Esophagus squamous epithelium (tissue), 5 donors: ENCODE measurements at regions not wholly inside any gene's neighbourhood (a gene's known extent, or its start where the extent isn't known, plus 50 kb on each side); places are given as distances from the start of the nearest gene placed in this dataset.
A peak's percentile ranks its signal among the peaks of the same experiment; 100 is the strongest.

ENCODE experiments used
- DNase-seq: peaks from one replicate; lab custom pipeline; 2025; lab: John Stamatoyannopoulos, UW
- H3K27ac ChIP-seq, 4 donors: fragments of 200-600 bp; sonication (generic); one replicate each; pipeline ENCODE4 v1.5.1; 2016 to 2019; ENCODE audit warnings: mild to moderate bottlenecking in 1 of 4
- H3K27me3 ChIP-seq, 4 donors: fragments of 200-600 bp; sonication (generic); 1 replicate in 3 of 4; 2 replicates in 1 of 4; pipeline versions ENCODE4 v1.5.1 to v1.6.0; 2017 to 2021; ENCODE audit warnings: antibody characterized with exemption in 1 of 4
- H3K36me3 ChIP-seq, 3 donors: fragments of 200-600 bp; sonication (generic); one replicate each; pipeline ENCODE4 v1.5.1; 2016 to 2019
- H3K4me1 ChIP-seq, 3 donors: fragments of 200-600 bp; sonication (generic); one replicate each; pipeline ENCODE4 v1.5.1; 2017 to 2019
- H3K4me3 ChIP-seq, 4 donors: fragments of 200-600 bp; sonication (generic); 1 replicate in 3 of 4; 2 replicates in 1 of 4; pipeline ENCODE4 v1.5.1; 2016 to 2019; ENCODE audit warnings: mild to moderate bottlenecking in 2 of 4, moderate library complexity in 1 of 4
- H3K9me3 ChIP-seq, 3 donors: fragments of 200-600 bp; sonication (generic); one replicate each; pipeline ENCODE4 v1.5.1; 2016 to 2019
- POLR2A ChIP-seq, 4 donors: fragments of 450-650 bp; IDR thresholded peaks; one replicate each; pipeline ENCODE4 v1.6.1; 2017; ENCODE audit warnings: antibody characterized with exemption in 4 of 4, mild to moderate bottlenecking in 4 of 4, moderate library complexity in 3 of 4
- WGBS, 2 donors: methylation state at CpG; one replicate each; pipeline ENCODE4 v1.1.5; 2018; 5-methylcytosine and 5-hydroxymethylcytosine counted together
- intact Hi-C: fragments of 100-400 bp; cut with DNase I; formaldehyde crosslinking; loops from one replicate; pipeline ENCODE4 v1.15.0; 2022
- TF ChIP-seq, protein P1 (sequence below), 6 experiments: fragments of 450-650 bp in 4 of 6; fragments of 200-600 bp in 2 of 6; sonication (generic) in 2 of 6; IDR thresholded peaks; one replicate each; pipeline ENCODE4 v1.5.1; 2016 to 2019; ENCODE audit warnings: antibody characterized with exemption in 6 of 6, mild to moderate bottlenecking in 4 of 6, moderate library complexity in 4 of 6
- donor health status: DM: yes; HTN: yes; CAD: no.

DNA sequence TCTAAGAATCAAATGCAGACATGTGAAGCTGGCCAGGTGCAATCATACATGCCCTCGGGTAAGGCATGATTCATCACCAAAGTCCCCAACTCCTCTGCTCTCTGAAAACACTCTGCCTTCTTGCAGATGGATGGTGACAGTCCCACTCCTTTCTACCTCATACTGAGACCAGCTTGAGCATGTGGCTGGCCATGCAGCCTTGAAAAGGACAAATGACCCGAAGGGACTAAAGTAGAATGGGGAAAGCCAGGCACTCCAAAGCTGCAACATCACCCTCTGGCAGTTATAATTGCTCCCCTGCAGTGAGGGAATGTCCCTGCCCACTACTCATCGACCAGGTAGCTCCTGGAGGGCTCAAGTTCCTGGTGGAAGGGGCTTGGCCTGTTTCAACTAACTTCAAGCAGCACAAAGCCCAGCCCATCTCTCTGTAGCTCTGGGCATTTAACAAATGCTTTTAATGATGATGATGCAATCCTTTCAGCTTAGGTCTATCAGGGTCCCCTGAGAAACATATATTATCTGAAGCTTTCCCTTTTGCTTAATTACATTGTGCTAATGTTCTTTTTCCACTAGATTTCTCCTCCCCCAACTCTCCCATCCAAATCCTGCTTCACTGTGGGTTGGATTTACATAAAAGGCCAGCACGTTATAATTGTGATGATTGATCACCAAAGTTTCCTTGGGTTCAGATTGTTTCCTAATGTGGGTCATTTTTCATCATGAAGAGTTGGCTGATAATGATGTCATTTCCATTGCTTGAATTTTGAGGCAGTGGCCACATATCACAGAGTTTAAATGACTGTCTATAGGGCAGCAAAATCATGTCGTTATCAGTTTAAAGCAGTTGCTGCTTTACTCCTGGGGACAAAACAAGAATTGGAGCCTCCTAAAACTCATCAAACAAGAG, 436.5 kb upstream of the SLC30A5 start:
- no peaks in the 10 kb centered on the region for H3K9me3 ChIP-seq
- DNase-seq: no peak
- no peaks in the 10 kb centered on the region for H3K27me3 ChIP-seq
- no peak overlapping the region for H3K27ac ChIP-seq
- no peaks in the 10 kb centered on the region for H3K36me3 ChIP-seq
- peaks cover 0 to 15% (median 0%) of the 10 kb centered on the region in 3 donors for H3K4me1 ChIP-seq
- intact Hi-C loops: no loop called here
- no peak overlapping the region for H3K4me3 ChIP-seq
- WGBS, 2 donors: 25 to 33% methylated on average over 5 of the region's 5 CpGs
- TF ChIP-seq, protein P1, sequence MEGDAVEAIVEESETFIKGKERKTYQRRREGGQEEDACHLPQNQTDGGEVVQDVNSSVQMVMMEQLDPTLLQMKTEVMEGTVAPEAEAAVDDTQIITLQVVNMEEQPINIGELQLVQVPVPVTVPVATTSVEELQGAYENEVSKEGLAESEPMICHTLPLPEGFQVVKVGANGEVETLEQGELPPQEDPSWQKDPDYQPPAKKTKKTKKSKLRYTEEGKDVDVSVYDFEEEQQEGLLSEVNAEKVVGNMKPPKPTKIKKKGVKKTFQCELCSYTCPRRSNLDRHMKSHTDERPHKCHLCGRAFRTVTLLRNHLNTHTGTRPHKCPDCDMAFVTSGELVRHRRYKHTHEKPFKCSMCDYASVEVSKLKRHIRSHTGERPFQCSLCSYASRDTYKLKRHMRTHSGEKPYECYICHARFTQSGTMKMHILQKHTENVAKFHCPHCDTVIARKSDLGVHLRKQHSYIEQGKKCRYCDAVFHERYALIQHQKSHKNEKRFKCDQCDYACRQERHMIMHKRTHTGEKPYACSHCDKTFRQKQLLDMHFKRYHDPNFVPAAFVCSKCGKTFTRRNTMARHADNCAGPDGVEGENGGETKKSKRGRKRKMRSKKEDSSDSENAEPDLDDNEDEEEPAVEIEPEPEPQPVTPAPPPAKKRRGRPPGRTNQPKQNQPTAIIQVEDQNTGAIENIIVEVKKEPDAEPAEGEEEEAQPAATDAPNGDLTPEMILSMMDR (IDR thresholded peaks at IDR 0.05): no peak
- TF ChIP-seq POLR2A (IDR thresholded peaks at IDR 0.05): no peak

DNA sequence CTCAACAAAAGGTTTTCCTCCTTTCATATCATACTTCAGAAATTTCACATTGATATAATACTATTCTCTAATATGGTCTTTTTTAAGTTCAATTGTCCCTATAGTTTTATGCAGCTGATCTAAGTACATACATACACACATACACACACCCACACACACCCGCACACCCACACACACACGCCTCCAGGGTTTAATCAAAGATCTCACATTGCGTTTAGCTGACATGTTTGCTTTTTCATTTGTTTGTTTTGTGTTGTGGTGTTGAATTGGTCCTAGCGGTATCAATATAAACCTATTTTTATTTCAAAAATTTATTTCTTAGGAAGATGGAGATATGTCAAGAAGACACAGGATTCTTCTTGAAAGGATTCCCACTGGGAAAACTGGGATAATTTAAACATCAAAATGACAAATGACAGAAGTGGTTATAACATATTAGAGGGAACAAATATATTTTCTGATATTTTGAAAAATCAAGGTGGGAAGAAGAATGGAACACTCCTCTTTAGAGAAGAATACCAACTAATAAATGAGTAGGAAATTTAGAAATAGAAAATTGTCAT, 434.9 kb upstream of the SLC30A5 start:
- no peak for DNase-seq
- no peak for TF ChIP-seq POLR2A (IDR thresholded peaks at IDR 0.05)
- TF ChIP-seq, protein P1 (IDR thresholded peaks at IDR 0.05): no peak
- intact Hi-C loops: no loop called here
- peaks cover 0 to 8% (median 0%) of the 10 kb centered on the region in 3 donors for H3K4me1 ChIP-seq
- WGBS, 2 donors: 85 to 93% methylated on average over 4 of the region's 4 CpGs
- H3K27ac ChIP-seq: no peak overlapping the region
- no peaks in the 10 kb centered on the region for H3K27me3 ChIP-seq
- H3K4me3 ChIP-seq: no peak overlapping the region
- H3K36me3 ChIP-seq: no peaks in the 10 kb centered on the region
- H3K9me3 ChIP-seq: no peaks in the 10 kb centered on the region

DNA sequence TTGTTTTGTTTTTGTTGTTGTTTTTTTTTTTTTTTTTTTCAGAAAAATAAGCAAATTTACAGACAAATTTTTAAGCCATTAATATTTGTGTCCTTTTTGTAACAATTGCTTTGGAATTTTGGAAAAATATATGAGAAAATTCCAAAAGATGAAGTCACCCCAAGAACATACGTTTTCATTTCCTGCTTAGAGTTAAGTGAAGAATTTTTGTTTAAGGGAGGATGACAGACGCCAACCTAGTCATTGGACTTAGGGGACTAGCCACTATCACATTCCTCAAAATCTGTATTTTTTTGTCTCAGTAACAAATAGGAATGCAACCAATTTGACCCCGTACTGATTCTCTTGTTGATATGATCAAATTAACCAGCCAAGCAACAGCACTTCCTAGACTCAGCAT, 433.9 kb upstream of the SLC30A5 start:
- intact Hi-C loops: no loop called here
- no peaks in the 10 kb centered on the region for H3K27me3 ChIP-seq
- H3K4me3 ChIP-seq: no peak overlapping the region
- no peaks in the 10 kb centered on the region for H3K9me3 ChIP-seq
- TF ChIP-seq, protein P1 (IDR thresholded peaks at IDR 0.05): no peak
- no peak for TF ChIP-seq POLR2A (IDR thresholded peaks at IDR 0.05)
- H3K4me1 ChIP-seq: peaks cover 0 to 8% (median 0%) of the 10 kb centered on the region in 3 donors
- no peaks in the 10 kb centered on the region for H3K36me3 ChIP-seq
- 81 to 82% methylated on average over 3 of the region's 3 CpGs for WGBS, 2 donors
- H3K27ac ChIP-seq: no peak overlapping the region
- no peak for DNase-seq

DNA sequence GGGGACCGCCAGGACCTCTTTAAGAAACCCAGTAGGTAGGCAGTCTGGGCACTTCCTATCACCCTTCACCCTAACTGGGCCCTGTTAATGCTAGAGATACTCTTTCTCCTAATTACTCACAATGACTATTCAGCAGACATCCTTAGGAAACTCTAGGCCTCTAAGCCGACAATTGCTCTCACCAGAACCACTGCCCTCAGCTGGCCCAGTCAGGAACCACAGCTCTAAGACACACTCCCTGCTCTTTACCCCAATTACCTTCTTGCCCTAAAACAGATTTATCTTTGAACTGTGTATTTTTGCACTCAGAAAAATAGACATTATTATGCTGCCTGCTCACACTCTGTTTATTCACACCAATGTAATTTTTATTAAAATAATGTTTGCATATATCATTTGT, 432.6 kb upstream of the SLC30A5 start:
- no peak for DNase-seq
- Histone ChIP-seq H3K27ac (no peak overlapping the region), H3K4me3 (no peak overlapping the region), H3K27me3 (no peaks in the 10 kb centered on the region), H3K9me3 (no peaks in the 10 kb centered on the region), H3K4me1 (peaks cover 0 to 8% (median 0%) of the 10 kb centered on the region in 3 donors), H3K36me3 (no peaks in the 10 kb centered on the region)
- WGBS, 2 donors: 78 to 83% methylated on average over 2 of the region's 2 CpGs
- TF ChIP-seq POLR2A (IDR thresholded peaks at IDR 0.05): no peak
- TF ChIP-seq, protein P1 (IDR thresholded peaks at IDR 0.05): peak in 5 of 6 experiments; percentile 19 to 56 (median 29)
- intact Hi-C loops: no loop called here

DNA sequence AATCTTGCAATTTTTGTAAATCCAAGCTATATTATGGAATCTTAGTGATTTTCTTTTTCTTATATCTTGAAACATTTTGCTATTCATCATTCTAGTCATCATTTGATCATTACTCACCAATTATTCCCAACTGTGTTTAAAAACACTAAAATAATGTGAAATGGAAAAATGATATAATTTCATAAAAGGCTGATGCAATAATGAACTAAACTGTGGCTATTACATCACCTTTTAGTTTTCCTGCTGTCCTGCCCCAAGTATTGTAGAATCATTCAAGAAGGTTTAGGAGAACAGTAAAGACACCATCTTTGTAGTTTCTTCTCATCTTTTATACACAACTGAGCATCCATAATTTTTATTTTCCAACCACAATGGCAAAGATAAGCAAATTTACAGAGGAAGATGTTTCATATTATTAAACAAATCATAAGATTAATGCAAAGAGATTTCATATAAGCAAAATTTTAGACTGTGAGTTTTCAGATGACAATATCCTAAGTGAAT, 431.0 kb upstream of the SLC30A5 start:
- TF ChIP-seq POLR2A (IDR thresholded peaks at IDR 0.05): no peak
- TF ChIP-seq, protein P1 (IDR thresholded peaks at IDR 0.05): no peak
- no peaks in the 10 kb centered on the region for H3K27me3 ChIP-seq
- H3K4me1 ChIP-seq: no peaks in the 10 kb centered on the region
- no peak for DNase-seq
- no peaks in the 10 kb centered on the region for H3K36me3 ChIP-seq
- intact Hi-C loops: no loop called here
- no peak overlapping the region for H3K4me3 ChIP-seq
- no peak overlapping the region for H3K27ac ChIP-seq
- H3K9me3 ChIP-seq: no peaks in the 10 kb centered on the region
